ENCODE measurements at regions not wholly inside any gene's neighbourhood (a gene's known extent, or its start where the extent isn't known, plus 50 kb on each side); places are given as distances from the start of the nearest gene placed in this dataset.

GRCh38 chr15:98427321-98427720 lies 221.0 kb upstream of the IGF1R start:
- TF ChIP-seq POLR2AphosphoS5 (IDR thresholded peaks at IDR 0.05; ENCODE audit: low read depth, low read length) (no peak), TAF1 (IDR thresholded peaks at IDR 0.05; ENCODE audit: borderline replicate concordance, insufficient read depth, low read length) (no peak), SIN3A (IDR thresholded peaks at IDR 0.05; ENCODE audit: borderline replicate concordance, insufficient read depth, low read length) (no peak), FOXP2 (optimal IDR thresholded peaks at IDR 0.05; ENCODE audit: borderline replicate concordance, extremely low read depth, extremely low read length, insufficient read depth) (no peak)
- TF ChIP-seq, protein P1, sequence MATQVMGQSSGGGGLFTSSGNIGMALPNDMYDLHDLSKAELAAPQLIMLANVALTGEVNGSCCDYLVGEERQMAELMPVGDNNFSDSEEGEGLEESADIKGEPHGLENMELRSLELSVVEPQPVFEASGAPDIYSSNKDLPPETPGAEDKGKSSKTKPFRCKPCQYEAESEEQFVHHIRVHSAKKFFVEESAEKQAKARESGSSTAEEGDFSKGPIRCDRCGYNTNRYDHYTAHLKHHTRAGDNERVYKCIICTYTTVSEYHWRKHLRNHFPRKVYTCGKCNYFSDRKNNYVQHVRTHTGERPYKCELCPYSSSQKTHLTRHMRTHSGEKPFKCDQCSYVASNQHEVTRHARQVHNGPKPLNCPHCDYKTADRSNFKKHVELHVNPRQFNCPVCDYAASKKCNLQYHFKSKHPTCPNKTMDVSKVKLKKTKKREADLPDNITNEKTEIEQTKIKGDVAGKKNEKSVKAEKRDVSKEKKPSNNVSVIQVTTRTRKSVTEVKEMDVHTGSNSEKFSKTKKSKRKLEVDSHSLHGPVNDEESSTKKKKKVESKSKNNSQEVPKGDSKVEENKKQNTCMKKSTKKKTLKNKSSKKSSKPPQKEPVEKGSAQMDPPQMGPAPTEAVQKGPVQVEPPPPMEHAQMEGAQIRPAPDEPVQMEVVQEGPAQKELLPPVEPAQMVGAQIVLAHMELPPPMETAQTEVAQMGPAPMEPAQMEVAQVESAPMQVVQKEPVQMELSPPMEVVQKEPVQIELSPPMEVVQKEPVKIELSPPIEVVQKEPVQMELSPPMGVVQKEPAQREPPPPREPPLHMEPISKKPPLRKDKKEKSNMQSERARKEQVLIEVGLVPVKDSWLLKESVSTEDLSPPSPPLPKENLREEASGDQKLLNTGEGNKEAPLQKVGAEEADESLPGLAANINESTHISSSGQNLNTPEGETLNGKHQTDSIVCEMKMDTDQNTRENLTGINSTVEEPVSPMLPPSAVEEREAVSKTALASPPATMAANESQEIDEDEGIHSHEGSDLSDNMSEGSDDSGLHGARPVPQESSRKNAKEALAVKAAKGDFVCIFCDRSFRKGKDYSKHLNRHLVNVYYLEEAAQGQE (IDR thresholded peaks at IDR 0.05; ENCODE audit: insufficient read depth in 1 of 2, low read depth in 2 of 2, low read length in 2 of 2), result no peak

Data from PFSK-1 (cell line).